ENCODE measurements at regions not wholly inside any gene's neighbourhood (a gene's known extent, or its start where the extent isn't known, plus 50 kb on each side); places are given as distances from the start of the nearest gene placed in this dataset.

DNA sequence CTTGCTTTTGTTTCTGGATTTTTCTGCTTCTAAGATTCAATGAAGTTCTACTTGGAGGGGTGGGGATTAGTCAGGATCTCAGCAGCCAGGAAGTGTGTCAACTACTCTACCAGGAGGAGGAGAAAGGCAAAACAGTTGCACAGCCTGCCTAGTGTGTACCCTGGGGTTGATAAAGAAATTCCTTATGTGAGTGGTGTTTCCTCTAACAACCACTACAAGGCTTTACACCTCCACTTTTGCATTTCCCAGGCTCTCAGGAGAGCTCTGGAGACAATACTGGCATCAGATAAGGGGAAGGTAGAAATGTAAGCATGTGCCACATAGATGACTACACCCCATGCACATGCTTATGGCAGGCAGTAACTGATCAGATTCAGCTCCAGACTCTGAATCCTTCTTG is 174.6 kb downstream of the TOX3 start:
- TF ChIP-seq, protein P1, sequence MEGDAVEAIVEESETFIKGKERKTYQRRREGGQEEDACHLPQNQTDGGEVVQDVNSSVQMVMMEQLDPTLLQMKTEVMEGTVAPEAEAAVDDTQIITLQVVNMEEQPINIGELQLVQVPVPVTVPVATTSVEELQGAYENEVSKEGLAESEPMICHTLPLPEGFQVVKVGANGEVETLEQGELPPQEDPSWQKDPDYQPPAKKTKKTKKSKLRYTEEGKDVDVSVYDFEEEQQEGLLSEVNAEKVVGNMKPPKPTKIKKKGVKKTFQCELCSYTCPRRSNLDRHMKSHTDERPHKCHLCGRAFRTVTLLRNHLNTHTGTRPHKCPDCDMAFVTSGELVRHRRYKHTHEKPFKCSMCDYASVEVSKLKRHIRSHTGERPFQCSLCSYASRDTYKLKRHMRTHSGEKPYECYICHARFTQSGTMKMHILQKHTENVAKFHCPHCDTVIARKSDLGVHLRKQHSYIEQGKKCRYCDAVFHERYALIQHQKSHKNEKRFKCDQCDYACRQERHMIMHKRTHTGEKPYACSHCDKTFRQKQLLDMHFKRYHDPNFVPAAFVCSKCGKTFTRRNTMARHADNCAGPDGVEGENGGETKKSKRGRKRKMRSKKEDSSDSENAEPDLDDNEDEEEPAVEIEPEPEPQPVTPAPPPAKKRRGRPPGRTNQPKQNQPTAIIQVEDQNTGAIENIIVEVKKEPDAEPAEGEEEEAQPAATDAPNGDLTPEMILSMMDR (IDR thresholded peaks at IDR 0.05) = no peak
- no peak for TF ChIP-seq POLR2A (IDR thresholded peaks at IDR 0.05)

Data from vagina (tissue), 2 donors.